ENCODE measurements at regions not wholly inside any gene's neighbourhood (a gene's known extent, or its start where the extent isn't known, plus 50 kb on each side); places are given as distances from the start of the nearest gene placed in this dataset.
"Not testable (repeated sequence)": the region's sequence is repeated elsewhere in the genome, so short reads cannot be mapped to it uniquely, and the experiment has no call there.

DNA sequence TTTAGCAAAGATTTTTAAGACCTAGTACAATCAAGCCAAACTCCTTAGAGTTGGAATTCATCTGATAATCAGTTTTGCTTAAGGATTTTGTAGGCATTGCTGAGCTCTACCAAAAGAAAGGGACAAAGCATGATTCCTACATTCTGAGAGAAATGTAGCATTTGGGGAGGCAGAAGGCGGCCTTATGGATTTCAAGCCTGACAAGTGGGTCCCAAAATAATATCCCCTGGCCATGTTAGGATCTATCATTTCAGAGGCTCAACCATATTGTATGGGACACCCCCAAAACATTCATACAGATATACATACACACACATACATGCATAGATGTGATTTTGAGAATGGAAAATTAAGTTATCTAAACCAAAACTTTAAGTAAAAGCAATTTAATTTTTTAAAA lies 257.8 kb upstream of the VLDLR start:
- in situ Hi-C loops (cut with HindIII; ENCODE audit: low pct_unique_long_range_greater_than_20kb, low sequenced_read_pairs): no loop called here
- DNase-seq (ENCODE audit: low read depth, low spot score): no peak

DNA sequence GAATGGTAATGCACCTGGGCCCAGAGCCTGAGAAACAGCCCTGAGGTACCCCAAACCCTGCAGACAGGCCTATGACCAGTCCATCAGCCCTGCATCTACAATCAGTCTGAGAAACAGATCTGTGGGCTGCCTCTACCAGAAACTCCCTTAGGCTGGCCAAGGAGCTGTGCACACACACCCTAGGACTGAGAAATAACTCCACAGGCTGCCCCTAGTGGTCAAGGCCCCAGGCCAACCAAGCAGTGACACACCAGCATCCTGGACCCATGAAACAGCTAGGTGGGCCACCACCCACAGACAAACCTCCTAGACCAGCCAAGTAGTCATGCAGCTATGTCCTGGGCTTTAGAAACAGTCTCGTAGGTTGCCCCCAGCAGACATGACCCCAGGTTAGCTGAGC lies 253.6 kb upstream of the VLDLR start:
- DNase-seq (ENCODE audit: low read depth, low spot score): peak; percentile 9
- in situ Hi-C loops (cut with HindIII; ENCODE audit: low pct_unique_long_range_greater_than_20kb, low sequenced_read_pairs): no loop called here

DNA sequence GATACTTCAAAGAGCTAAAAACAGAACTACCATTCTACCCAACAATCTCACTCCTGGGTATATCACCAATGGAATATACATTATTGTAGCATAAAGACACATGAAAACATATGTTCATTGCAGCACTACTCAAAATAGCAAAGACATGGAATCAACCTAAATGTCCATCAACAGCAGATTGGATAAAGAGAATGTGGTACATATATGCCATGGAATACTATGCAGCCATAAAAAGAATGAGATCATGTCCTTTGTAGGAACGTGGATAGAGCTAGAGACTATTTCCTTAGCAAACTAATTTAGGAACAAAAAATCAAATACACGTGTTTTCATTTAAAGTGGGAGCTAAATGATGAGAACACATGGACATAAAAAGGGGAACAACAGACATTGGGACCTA lies 247.9 kb upstream of the VLDLR start:
- in situ Hi-C loops (cut with HindIII; ENCODE audit: low pct_unique_long_range_greater_than_20kb, low sequenced_read_pairs): no loop called here
- no peak for DNase-seq (ENCODE audit: low read depth, low spot score)

DNA sequence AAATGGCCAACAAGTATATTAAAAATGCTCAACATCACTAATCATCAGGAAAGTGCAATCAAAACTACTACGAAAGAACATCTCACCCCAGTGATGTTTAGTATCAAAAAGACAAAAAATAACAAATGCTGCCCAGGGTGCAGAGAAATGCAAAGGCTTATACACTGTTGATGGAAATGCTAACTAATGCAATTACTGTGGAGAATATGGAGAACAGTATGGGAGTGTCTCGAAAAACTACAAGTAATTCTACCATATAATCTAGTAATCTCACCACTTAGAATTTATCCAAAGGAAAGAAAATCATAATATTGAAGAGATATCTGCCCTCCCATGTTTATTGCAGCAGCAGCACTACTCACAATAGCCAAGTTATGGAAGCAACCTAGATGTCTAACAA lies 246.5 kb upstream of the VLDLR start:
- DNase-seq (ENCODE audit: low read depth, low spot score): no peak
- in situ Hi-C loops (cut with HindIII; ENCODE audit: low pct_unique_long_range_greater_than_20kb, low sequenced_read_pairs): no loop called here

DNA sequence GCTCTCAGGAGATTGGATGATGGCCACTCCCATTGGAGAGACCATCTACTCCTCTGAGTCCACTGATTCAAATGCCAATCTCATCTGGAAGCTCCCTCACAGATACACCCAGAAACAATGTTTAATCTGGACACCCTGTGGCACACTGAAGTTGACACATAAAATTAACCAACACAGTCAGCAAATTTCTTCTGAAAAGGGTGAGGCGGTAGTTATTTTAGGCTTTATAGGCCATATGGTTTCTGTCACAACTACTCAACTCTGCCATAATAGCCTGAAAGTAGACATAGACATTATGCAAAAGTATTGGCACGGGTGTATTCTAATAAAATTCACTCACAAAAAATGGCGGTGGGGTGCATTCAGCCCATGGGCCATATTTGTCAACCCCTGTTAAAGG lies 244.5 kb upstream of the VLDLR start:
- no peak for DNase-seq (ENCODE audit: low read depth, low spot score)
- in situ Hi-C loops (cut with HindIII; ENCODE audit: low pct_unique_long_range_greater_than_20kb, low sequenced_read_pairs): no loop called here

DNA sequence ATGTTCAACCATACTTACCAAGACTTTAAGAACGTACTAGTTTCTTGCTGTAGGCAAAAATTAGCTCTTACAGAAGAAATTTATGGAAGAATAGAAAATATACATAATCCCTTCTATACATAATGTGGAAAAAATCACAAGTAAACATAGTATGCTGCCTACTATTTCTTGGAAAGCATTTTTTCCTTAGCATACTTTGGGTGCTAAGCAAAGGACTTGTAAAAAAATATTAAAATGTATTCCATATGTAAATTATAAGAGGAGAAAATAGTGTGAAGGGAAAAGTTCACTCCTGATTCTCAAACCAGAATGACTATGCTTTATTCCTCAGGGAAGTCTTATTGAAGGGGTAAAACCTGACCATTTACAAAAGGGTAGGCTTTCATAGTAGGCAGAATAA lies 243.8 kb upstream of the VLDLR start:
- in situ Hi-C loops (cut with HindIII; ENCODE audit: low pct_unique_long_range_greater_than_20kb, low sequenced_read_pairs): no loop called here

DNA sequence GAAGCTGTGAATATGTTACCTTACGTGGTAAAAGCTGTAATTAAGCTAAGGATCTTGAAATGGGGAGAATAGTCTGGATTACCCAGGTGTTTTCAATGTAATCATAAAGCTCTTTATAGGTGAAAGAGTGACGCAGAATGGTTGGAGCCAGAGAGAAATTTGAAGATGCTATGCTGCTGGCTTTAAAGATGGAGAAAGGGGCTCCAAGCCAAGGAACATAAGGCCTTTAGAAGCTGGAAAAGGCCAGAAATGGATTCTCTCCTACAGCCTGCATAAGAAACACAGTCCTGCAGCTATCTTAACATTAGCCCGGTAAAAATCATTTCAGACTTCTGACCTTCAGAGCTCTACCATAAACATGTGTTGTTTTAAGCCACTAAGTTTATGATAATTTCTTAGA lies 243.3 kb upstream of the VLDLR start:
- DNase-seq (ENCODE audit: low read depth, low spot score): no peak
- in situ Hi-C loops (cut with HindIII; ENCODE audit: low pct_unique_long_range_greater_than_20kb, low sequenced_read_pairs): no loop called here

More for the DNA sequence above, 243.8 kb upstream of the VLDLR start:
- no peak for DNase-seq (ENCODE audit: low read depth, low spot score)

DNA sequence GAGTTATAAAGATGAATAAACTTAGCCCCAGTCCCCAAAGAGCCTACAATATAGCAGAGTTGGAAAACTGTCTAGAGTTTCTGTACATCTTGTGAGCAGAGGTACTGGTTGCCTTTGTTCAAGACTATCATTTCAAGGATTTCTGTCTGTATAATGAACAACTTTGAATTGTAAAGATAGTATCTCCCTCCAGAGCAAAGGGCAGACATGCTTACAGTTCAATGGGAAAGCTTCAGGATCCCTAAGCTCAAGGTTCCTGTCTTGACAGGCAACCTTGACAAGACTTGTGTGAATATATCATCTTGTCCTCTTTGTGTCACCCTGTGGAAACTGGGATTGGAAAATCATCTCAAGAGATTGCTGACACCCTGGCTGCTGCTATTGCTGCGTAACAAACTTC lies 242.8 kb upstream of the VLDLR start:
- in situ Hi-C loops (cut with HindIII; ENCODE audit: low pct_unique_long_range_greater_than_20kb, low sequenced_read_pairs): no loop called here
- DNase-seq (ENCODE audit: low read depth, low spot score): no peak

DNA sequence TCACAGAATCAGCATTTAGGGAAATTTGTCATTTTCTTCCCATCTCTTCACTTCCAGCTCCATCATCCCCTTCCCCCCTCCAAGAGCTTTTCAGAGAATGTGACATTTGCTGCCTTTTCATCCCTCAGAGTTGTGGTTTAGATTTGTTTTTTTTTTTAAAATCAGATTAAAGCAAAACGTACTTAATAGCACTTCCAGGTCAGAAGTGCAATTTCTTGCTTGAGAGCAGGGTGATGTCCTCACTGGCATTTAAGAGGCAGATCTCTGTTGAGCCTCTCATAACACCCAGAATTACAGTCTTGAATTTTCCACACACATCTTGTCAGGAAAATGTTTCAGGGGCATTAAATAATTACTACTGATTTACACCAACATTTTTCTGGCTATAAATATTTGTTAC lies 236.8 kb upstream of the VLDLR start:
- no peak for DNase-seq (ENCODE audit: low read depth, low spot score)
- in situ Hi-C loops (cut with HindIII; ENCODE audit: low pct_unique_long_range_greater_than_20kb, low sequenced_read_pairs): no loop called here

DNA sequence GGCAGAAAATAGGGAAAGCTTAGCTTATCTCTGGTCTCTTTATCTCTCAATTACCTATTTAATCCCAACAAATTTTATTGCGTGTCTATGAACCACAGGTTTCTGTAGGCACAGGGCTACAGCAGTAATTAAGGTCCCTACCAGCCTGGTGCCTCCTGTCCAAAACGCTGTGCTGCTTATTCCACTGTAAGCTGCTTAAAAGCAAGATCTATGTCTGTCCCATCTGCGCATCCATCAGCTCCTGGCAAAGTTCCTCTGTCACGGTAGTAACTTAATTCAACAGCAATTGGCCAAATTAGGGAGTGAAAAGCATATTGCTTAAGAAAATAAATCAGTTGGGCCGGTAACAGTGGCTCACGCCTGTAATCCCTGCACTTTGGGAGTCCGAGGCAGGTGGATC lies 235.8 kb upstream of the VLDLR start:
- no peak for DNase-seq (ENCODE audit: low read depth, low spot score)
- in situ Hi-C loops (cut with HindIII; ENCODE audit: low pct_unique_long_range_greater_than_20kb, low sequenced_read_pairs): no loop called here

DNA sequence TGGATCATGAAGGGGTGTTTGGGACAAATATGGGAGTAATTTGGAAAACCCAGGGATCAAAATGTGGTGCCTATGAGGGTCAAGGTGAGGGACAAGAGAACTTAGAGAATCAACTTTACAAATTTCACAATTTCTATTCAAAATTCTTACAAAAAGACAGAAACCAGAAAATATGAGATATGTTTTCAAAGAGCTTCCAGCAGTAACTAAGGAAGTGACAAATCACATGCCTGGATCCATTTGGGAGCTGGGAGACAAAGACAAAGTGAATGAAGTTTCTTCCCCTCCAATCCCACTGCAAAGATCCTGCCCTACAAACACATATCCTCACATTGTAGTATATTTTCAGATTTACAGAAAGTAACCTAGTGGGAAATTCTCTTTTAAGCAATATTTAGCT lies 235.0 kb upstream of the VLDLR start:
- in situ Hi-C loops (cut with HindIII; ENCODE audit: low pct_unique_long_range_greater_than_20kb, low sequenced_read_pairs): no loop called here
- no peak for DNase-seq (ENCODE audit: low read depth, low spot score)

DNA sequence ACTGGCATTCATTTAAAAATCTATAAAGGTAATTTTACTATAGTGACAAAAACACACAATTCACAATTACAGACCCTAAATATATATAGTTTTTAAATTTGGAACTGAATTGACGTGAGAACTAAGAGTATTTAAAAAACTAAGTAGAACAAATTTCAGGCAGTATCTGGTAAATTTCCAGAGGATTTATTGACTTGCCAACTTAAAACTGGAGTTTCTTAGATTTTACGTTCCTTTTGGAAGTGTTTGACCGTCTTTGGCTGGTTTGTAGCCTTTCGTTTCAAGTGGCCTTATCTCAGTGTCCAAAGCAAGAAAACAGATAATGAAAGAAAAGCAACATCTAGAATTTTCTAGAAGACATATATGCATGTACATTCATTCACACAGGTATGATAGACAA lies 234.4 kb upstream of the VLDLR start:
- in situ Hi-C loops (cut with HindIII; ENCODE audit: low pct_unique_long_range_greater_than_20kb, low sequenced_read_pairs): no loop called here
- DNase-seq (ENCODE audit: low read depth, low spot score): no peak

DNA sequence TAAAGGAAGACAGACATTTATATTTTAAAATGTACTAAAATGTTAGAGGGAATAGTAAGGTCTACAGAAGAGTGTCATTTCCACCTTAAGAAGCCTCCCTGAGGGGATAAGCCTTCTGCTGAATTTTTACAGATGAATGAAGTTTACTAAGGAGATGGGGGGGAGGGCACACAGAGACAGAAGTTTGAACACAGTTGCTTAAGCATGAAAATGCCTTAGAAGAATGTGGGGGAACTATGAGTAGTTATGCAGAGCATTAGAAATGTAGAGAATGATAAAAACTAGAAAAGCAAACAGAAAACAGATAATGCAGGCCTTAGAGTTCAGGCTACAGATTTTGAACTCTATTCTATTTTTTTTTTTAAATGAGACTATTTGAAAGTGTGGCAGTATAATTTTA lies 232.2 kb upstream of the VLDLR start:
- DNase-seq (ENCODE audit: low read depth, low spot score): no peak
- in situ Hi-C loops (cut with HindIII; ENCODE audit: low pct_unique_long_range_greater_than_20kb, low sequenced_read_pairs): no loop called here

DNA sequence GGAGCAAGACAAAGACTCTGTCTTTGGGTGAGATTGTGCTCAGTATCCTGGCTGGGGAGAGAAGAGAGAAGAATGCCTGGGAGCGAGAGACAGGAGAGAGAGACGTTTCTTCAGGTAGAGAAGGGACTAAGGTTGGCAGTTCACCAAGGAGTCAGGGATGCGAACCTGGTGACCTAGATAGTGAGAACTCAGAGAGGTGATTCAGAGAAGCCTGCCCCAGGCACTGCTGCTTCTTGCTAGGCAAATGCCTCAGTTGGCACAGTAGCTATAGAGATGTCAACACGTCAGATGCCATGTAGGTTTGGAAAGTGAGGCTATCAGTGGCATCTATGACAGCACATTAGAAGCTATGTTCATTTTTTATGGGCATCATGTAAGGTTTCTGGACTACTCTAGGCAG lies 231.6 kb upstream of the VLDLR start:
- in situ Hi-C loops (cut with HindIII; ENCODE audit: low pct_unique_long_range_greater_than_20kb, low sequenced_read_pairs): no loop called here
- no peak for DNase-seq (ENCODE audit: low read depth, low spot score)

DNA sequence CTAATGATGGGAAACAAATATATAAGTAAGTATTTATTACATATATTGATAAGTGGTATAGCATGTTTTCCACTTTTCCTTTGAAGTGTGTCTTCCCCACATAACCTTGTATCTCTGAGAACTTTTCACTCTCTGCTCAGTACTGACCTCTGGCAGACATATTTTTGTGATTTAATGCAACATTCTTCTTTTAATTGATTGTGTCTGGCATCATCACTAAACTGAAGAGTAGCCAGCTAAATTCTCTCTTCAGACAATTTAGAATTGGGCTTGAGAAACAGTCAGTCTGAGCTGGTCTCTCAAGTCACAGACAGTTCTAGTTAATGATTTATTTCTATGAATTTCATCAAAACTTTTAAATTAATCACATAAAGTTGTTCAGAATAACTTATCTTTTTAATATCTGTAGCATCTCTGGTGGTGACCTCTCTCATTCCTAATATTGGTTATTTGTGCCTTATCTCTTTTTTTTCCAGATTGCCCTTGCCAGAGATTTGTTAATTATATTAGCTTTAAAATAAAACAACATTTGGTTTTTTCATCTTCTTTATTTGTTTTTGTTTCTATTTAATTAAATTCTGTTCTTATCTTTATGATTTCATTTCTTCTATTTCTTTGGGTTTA lies 230.0 kb upstream of the VLDLR start:
- DNase-seq (ENCODE audit: low read depth, low spot score); in situ Hi-C loops (cut with HindIII; ENCODE audit: low pct_unique_long_range_greater_than_20kb, low sequenced_read_pairs): not testable (repeated sequence)

DNA sequence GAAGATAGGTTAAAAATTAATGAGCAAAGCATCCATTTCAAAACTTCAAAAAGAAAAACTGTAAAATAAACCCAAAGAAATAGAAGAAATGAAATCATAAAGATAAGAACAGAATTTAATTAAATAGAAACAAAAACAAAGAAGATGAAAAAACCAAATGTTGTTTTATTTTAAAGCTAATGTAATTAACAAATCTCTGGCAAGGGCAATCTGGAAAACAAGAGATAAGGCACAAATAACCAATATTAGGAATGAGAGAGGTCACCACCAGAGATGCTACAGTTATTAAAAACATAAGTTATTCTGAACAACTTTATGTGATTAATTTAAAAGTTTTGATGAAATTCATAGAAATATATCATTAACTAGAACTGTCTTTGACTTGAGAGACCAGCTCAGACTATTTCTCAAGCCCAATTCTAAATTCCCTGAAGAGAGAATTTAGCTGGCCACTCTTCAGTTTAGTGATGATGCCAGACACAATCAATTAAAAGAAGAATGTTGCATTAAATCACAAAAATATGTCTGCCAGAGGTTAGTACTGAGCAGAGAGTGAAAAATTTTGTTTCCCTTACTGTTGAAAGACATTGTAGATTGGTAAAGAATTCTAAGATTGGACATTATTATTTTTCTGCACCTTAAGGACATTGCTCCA lies 227.4 kb upstream of the VLDLR start:
- DNase-seq (ENCODE audit: low read depth, low spot score); in situ Hi-C loops (cut with HindIII; ENCODE audit: low pct_unique_long_range_greater_than_20kb, low sequenced_read_pairs): not testable (repeated sequence)

DNA sequence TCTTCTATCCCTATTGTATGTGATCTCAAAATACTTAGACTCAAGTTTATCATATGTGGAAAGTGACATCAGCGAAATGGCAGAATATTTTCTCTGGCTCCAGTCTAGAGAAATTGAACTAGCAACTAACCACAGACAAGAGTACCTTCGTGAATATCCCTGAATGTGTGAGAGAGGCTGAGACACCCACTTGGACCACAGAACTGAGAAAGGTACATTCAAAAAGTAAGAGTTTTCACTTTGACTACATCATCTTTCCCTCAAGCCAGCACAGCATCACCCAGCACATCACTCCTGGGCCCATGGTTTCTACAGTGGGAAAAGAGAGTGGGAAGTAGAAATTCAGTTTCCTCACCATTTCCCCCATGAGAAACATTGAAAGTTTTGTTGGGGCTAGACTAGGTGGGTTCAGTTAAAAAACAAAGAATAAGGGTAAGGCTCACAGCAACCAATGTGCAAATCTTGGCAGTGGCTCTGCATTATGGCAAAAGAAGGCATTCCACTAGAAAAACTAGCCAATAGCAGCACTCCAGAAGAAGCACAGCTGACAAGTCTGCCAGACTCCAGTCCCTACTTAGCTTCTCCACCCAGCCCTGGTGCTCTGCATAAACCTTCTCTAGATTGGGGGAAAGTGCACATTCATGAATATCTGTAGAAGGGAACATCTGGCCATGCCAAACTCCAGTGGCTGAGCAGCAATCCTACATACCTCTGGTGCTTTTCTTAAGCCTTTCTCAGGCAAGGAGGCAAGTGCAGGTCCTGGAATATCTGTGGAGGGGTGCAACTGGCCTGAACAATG lies 225.6 kb upstream of the VLDLR start:
- DNase-seq (ENCODE audit: low read depth, low spot score): no peak

DNA sequence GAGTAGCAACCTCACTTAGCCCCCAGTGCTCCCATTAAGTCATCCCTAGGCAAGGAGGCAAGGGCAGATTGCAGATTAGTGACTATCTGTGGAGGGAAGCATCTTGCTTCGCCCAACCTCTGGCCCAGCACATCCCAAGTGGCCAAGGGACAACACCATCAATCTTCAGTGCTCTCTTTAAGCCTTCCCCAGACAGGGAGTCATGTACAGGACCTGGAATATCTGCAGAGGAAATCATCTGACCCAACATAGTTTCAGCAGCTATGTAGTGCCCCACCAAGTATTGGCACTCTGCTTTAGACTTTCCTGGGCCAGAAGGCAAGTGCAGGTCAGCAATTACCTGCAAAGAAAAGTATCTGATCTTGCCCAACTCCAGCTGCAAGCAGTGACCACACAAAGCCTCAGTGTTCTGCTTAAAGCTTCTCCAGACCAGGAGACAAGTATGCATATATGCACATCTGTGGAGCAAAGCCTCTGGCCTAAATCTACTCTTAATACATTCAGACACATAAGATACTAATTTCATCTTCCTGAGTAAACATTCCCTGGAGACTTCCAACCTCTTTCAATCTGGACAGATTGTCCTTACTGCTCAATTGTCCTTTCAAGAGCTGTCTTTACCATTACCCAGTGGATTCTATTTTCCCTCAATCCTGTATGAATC lies 224.8 kb upstream of the VLDLR start:
- in situ Hi-C loops (cut with HindIII; ENCODE audit: low pct_unique_long_range_greater_than_20kb, low sequenced_read_pairs): no loop called here
- DNase-seq (ENCODE audit: low read depth, low spot score): no peak

More for the DNA sequence above, 225.6 kb upstream of the VLDLR start:
- in situ Hi-C loops (cut with HindIII; ENCODE audit: low pct_unique_long_range_greater_than_20kb, low sequenced_read_pairs): no loop called here
